GM19324 (cell line): ENCODE measurements at regions not wholly inside any gene's neighbourhood (a gene's known extent, or its start where the extent isn't known, plus 50 kb on each side); places are given as distances from the start of the nearest gene placed in this dataset.
A peak's percentile ranks its signal among the peaks of the same experiment; 100 is the strongest.

ENCODE experiments used
- ATAC-seq: cut with Tn5 transposase; IDR thresholded peaks from one replicate; pipeline ENCODE4 v1.9.1; 2021; ENCODE audit warnings: mild to moderate bottlenecking, moderate library complexity; ENCODE audit not compliant: unreplicated experiment, low FRiP score

GRCh38 chr9:94159069-94159939 lies 75.0 kb downstream of the PTPDC1 start:
- ATAC-seq: no peak

GRCh38 chr9:94160594-94161501 lies 76.6 kb downstream of the PTPDC1 start:
- no peak for ATAC-seq

GRCh38 chr9:94161673-94162072 lies 77.4 kb downstream of the PTPDC1 start:
- no peak for ATAC-seq

GRCh38 chr9:94164806-94165549 lies 80.7 kb downstream of the PTPDC1 start:
- no peak for ATAC-seq

GRCh38 chr9:94165592-94166235 lies 81.5 kb downstream of the PTPDC1 start:
- ATAC-seq: peak; percentile 93

GRCh38 chr9:94166236-94166975 lies 82.1 kb downstream of the PTPDC1 start:
- peak; percentile 74 for ATAC-seq

- ATAC-seq: no peak
Observed at GRCh38 chr9:94166976-94167346, 82.7 kb downstream of the PTPDC1 start.

GRCh38 chr9:94167376-94167890 lies 83.2 kb downstream of the PTPDC1 start:
- no peak for ATAC-seq

GRCh38 chr9:94168203-94169000 lies 84.1 kb downstream of the PTPDC1 start:
- ATAC-seq: no peak

GRCh38 chr9:94169968-94170367 lies 85.7 kb downstream of the PTPDC1 start:
- no peak for ATAC-seq

- no peak for ATAC-seq
Observed at GRCh38 chr9:94173632-94174031, 85.5 kb upstream of the ZNF169 start.

GRCh38 chr9:94174164-94174563 lies 84.9 kb upstream of the ZNF169 start:
- no peak for ATAC-seq

GRCh38 chr9:94175669-94176068 lies 83.4 kb upstream of the ZNF169 start:
- no peak for ATAC-seq

- ATAC-seq: no peak
Observed at GRCh38 chr9:94176608-94177007, 82.5 kb upstream of the ZNF169 start.

- ATAC-seq: no peak
Observed at GRCh38 chr9:94178927-94179326, 80.2 kb upstream of the ZNF169 start.

- ATAC-seq: no peak
Observed at GRCh38 chr9:94181408-94182181, 77.5 kb upstream of the ZNF169 start.

- ATAC-seq: no peak
Observed at GRCh38 chr9:94182532-94182931, 76.6 kb upstream of the ZNF169 start.
